OCI-LY1 (cell line): ENCODE measurements at regions not wholly inside any gene's neighbourhood (a gene's known extent, or its start where the extent isn't known, plus 50 kb on each side); places are given as distances from the start of the nearest gene placed in this dataset.

Experiments
- CTCF ChIP-seq: fragments of 200-600 bp; sonication (generic), shearing (Covaris generic); IDR thresholded peaks from 2 replicates; pipeline ENCODE4 v1.5.1; 2017; ENCODE audit warnings: mild to moderate bottlenecking, antibody characterized with exemption, low read length, moderate library complexity, mixed read lengths
- EZH2 ChIP-seq: fragments of 200-600 bp; sonication (generic), shearing (Covaris generic); IDR thresholded peaks from 2 replicates; pipeline ENCODE4 v1.8.0; 2017; ENCODE audit warnings: borderline replicate concordance, mixed run types, mild to moderate bottlenecking, antibody characterized with exemption, low read length, moderate library complexity, mixed read lengths

- TF ChIP-seq CTCF (no peak), EZH2 (no peak)
Observed at GRCh38 chr2:189933041-189933440, 129.5 kb downstream of the MSTN start.
